Mucosa of stomach (tissue), 1 donor: ENCODE measurements at regions not wholly inside any gene's neighbourhood (a gene's known extent, or its start where the extent isn't known, plus 50 kb on each side); places are given as distances from the start of the nearest gene placed in this dataset.

Experiments
- H3K27me3 ChIP-seq: one replicate; pipeline ENCODE4 v1.7.0; 2013; ENCODE audit warnings: mild to moderate bottlenecking, low read length; ENCODE audit not compliant: control insufficient read depth, insufficient read depth
- H3K36me3 ChIP-seq: one replicate; pipeline ENCODE4 v1.7.0; 2013; ENCODE audit warnings: low read length; ENCODE audit not compliant: control insufficient read depth, insufficient read depth
- H3K4me1 ChIP-seq: one replicate; pipeline ENCODE4 v1.7.0; 2013; ENCODE audit warnings: mild to moderate bottlenecking, low read length; ENCODE audit not compliant: control insufficient read depth, insufficient read depth
- H3K4me3 ChIP-seq: one replicate; pipeline ENCODE4 v1.7.0; 2013; ENCODE audit warnings: low read length
- H3K9ac ChIP-seq: one replicate; pipeline ENCODE4 v1.7.0; 2013; ENCODE audit warnings: mild to moderate bottlenecking, low read length, moderate library complexity
- H3K9me3 ChIP-seq: one replicate; pipeline ENCODE4 v1.7.0; 2013; ENCODE audit warnings: mild to moderate bottlenecking, low read length, moderate library complexity; ENCODE audit not compliant: control insufficient read depth
- donor health status: Pancreatic carcinoma.

- no peaks in the 10 kb centered on the region for H3K4me1 ChIP-seq
- no peak overlapping the region for H3K9ac ChIP-seq
- no peak overlapping the region for H3K4me3 ChIP-seq
- H3K9me3 ChIP-seq = no peaks in the 10 kb centered on the region
- no peaks in the 10 kb centered on the region for H3K27me3 ChIP-seq
- no peaks in the 10 kb centered on the region for H3K36me3 ChIP-seq
Measured at GRCh38 chr4:12548678-12549077, 935.5 kb downstream of the RAB28 start.

GRCh38 chr4:12545812-12546211 lies 938.3 kb downstream of the RAB28 start:
- H3K4me1 ChIP-seq = no peaks in the 10 kb centered on the region
- no peak overlapping the region for H3K9ac ChIP-seq
- H3K9me3 ChIP-seq = no peaks in the 10 kb centered on the region
- H3K36me3 ChIP-seq = no peaks in the 10 kb centered on the region
- no peaks in the 10 kb centered on the region for H3K27me3 ChIP-seq
- no peak overlapping the region for H3K4me3 ChIP-seq

- Histone ChIP-seq H3K9ac (no peak overlapping the region), H3K9me3 (no peaks in the 10 kb centered on the region), H3K27me3 (no peaks in the 10 kb centered on the region), H3K4me3 (no peak overlapping the region), H3K4me1 (no peaks in the 10 kb centered on the region), H3K36me3 (no peaks in the 10 kb centered on the region)
Measured at GRCh38 chr4:12538162-12538561, 946.0 kb downstream of the RAB28 start.

- no peaks in the 10 kb centered on the region for H3K27me3 ChIP-seq
- H3K4me1 ChIP-seq = no peaks in the 10 kb centered on the region
- H3K36me3 ChIP-seq = no peaks in the 10 kb centered on the region
- no peak overlapping the region for H3K4me3 ChIP-seq
- no peak overlapping the region for H3K9ac ChIP-seq
- no peaks in the 10 kb centered on the region for H3K9me3 ChIP-seq
Measured at GRCh38 chr4:12534684-12535083, 949.5 kb downstream of the RAB28 start.

- H3K4me1 ChIP-seq = no peaks in the 10 kb centered on the region
- H3K9ac ChIP-seq = no peak overlapping the region
- H3K4me3 ChIP-seq = no peak overlapping the region
- H3K36me3 ChIP-seq = no peaks in the 10 kb centered on the region
- no peaks in the 10 kb centered on the region for H3K27me3 ChIP-seq
- H3K9me3 ChIP-seq = no peaks in the 10 kb centered on the region
Measured at GRCh38 chr4:12519426-12519825, 964.7 kb downstream of the RAB28 start.

GRCh38 chr4:12507868-12508481 lies 976.2 kb downstream of the RAB28 start:
- no peaks in the 10 kb centered on the region for H3K9me3 ChIP-seq
- no peak overlapping the region for H3K9ac ChIP-seq
- H3K27me3 ChIP-seq = no peaks in the 10 kb centered on the region
- no peaks in the 10 kb centered on the region for H3K4me1 ChIP-seq
- no peaks in the 10 kb centered on the region for H3K36me3 ChIP-seq
- H3K4me3 ChIP-seq = no peak overlapping the region

- Histone ChIP-seq H3K36me3 (no peaks in the 10 kb centered on the region), H3K9ac (no peak overlapping the region), H3K4me1 (no peaks in the 10 kb centered on the region), H3K9me3 (no peaks in the 10 kb centered on the region), H3K27me3 (no peaks in the 10 kb centered on the region), H3K4me3 (no peak overlapping the region)
Measured at GRCh38 chr4:12500409-12500808, 983.7 kb downstream of the RAB28 start.

- no peaks in the 10 kb centered on the region for H3K27me3 ChIP-seq
- H3K9me3 ChIP-seq = no peaks in the 10 kb centered on the region
- no peak overlapping the region for H3K4me3 ChIP-seq
- H3K4me1 ChIP-seq = no peaks in the 10 kb centered on the region
- no peaks in the 10 kb centered on the region for H3K36me3 ChIP-seq
- H3K9ac ChIP-seq = no peak overlapping the region
Measured at GRCh38 chr4:12499693-12500092, 984.4 kb downstream of the RAB28 start.

- no peak overlapping the region for H3K9ac ChIP-seq
- H3K4me1 ChIP-seq = no peaks in the 10 kb centered on the region
- H3K9me3 ChIP-seq = no peaks in the 10 kb centered on the region
Measured at GRCh38 chr4:12495211-12495610, 988.9 kb downstream of the RAB28 start.

GRCh38 chr4:12492730-12493393 lies 991.3 kb downstream of the RAB28 start:
- no peaks in the 10 kb centered on the region for H3K27me3 ChIP-seq
- H3K4me1 ChIP-seq = no peaks in the 10 kb centered on the region
- H3K36me3 ChIP-seq = no peaks in the 10 kb centered on the region
- no peak overlapping the region for H3K9ac ChIP-seq
- no peak overlapping the region for H3K4me3 ChIP-seq
- H3K9me3 ChIP-seq = no peaks in the 10 kb centered on the region

More at GRCh38 chr4:12495211-12495610, 988.9 kb downstream of the RAB28 start:
- no peak overlapping the region for H3K4me3 ChIP-seq
- H3K27me3 ChIP-seq = no peaks in the 10 kb centered on the region
- no peaks in the 10 kb centered on the region for H3K36me3 ChIP-seq

GRCh38 chr4:12488672-12489071 lies 995.5 kb downstream of the RAB28 start:
- Histone ChIP-seq H3K4me3 (no peak overlapping the region), H3K9ac (no peak overlapping the region)

GRCh38 chr4:12487000-12487399 lies 997.1 kb downstream of the RAB28 start:
- no peaks in the 10 kb centered on the region for H3K9me3 ChIP-seq
- H3K9ac ChIP-seq = no peak overlapping the region
- H3K4me1 ChIP-seq = no peaks in the 10 kb centered on the region
- no peak overlapping the region for H3K4me3 ChIP-seq
- no peaks in the 10 kb centered on the region for H3K36me3 ChIP-seq
- no peaks in the 10 kb centered on the region for H3K27me3 ChIP-seq

More at GRCh38 chr4:12488672-12489071, 995.5 kb downstream of the RAB28 start:
- Histone ChIP-seq H3K4me1 (no peaks in the 10 kb centered on the region), H3K36me3 (no peaks in the 10 kb centered on the region), H3K9me3 (no peaks in the 10 kb centered on the region), H3K27me3 (no peaks in the 10 kb centered on the region)
